H1 (cell line): ENCODE measurements at regions not wholly inside any gene's neighbourhood (a gene's known extent, or its start where the extent isn't known, plus 50 kb on each side); places are given as distances from the start of the nearest gene placed in this dataset.

Experiments
- CTCF ChIA-PET: fragments of 300-600 bp; sonication (Branson Sonifier 250); formaldehyde crosslinking; loops from one replicate; lab custom pipeline; 2021; ENCODE audit not compliant: partially characterized antibody; lab: Charles Lee
- POLR2A ChIA-PET: fragments of 300-600 bp; sonication (Branson Sonifier 250); formaldehyde crosslinking; loops from one replicate; lab custom pipeline; 2021; ENCODE audit warnings: inconsistent platforms; ENCODE audit not compliant: partially characterized antibody; lab: Charles Lee
- DNase-seq, 2 experiments: peaks; one replicate each; pipeline versions ENCODE4 v3.0.0 to v3.0.0-alpha.2; 2010 to 2022; ENCODE audit warnings: low spot score in 2 of 2, low read depth in 1 of 2, mixed read lengths in 1 of 2
- FAIRE-seq: peaks from 2 replicates; lab custom pipeline; 2011; peaks lifted over from hg19 to GRCh38; lab: Jason Lieb, UNC
- H2AFZ ChIP-seq: 2 replicates; pipeline ENCODE4 v1.8.1; 2012; ENCODE audit warnings: low read length, inconsistent platforms
- H2AK5ac ChIP-seq: 2 replicates; pipeline ENCODE4 v1.6.1; 2013; ENCODE audit warnings: low read depth, low read length
- H2BK120ac ChIP-seq: replicated peaks from 2 replicates; pipeline ENCODE3; 2013; ENCODE audit warnings: low read depth, low read length, inconsistent platforms
- H2BK12ac ChIP-seq: 2 replicates; pipeline ENCODE4 v1.6.1; 2013; ENCODE audit warnings: low read depth, low read length
- H2BK15ac ChIP-seq: 2 replicates; pipeline ENCODE4 v1.6.1; 2013; ENCODE audit warnings: low read length
- H2BK20ac ChIP-seq: 2 replicates; pipeline ENCODE4 v1.6.1; 2013; ENCODE audit warnings: low read length
- H2BK5ac ChIP-seq: 2 replicates; pipeline ENCODE4 v1.6.1; 2013; ENCODE audit warnings: low read depth, low read length
- H3K14ac ChIP-seq: 2 replicates; pipeline ENCODE4 v1.6.1; 2013; ENCODE audit warnings: inconsistent platforms; ENCODE audit not compliant: insufficient read length
- H3K18ac ChIP-seq: 2 replicates; pipeline ENCODE4 v1.6.1; 2013; ENCODE audit warnings: low read length; ENCODE audit errors: extremely low read depth
- H3K23ac ChIP-seq: 2 replicates; pipeline ENCODE4 v1.6.1; 2013; ENCODE audit warnings: inconsistent platforms; ENCODE audit not compliant: insufficient read length
- H3K23me2 ChIP-seq: 2 replicates; pipeline ENCODE4 v1.6.1; 2013; ENCODE audit warnings: low read depth, low read length
- H3K27ac ChIP-seq: 2 replicates; pipeline ENCODE4 v1.6.1; 2011; ENCODE audit warnings: low read depth, low read length, inconsistent platforms
- H3K27me3 ChIP-seq, 4 experiments: replicated peaks in 1 of 4; 1 replicate in 1 of 4; 2 replicates in 3 of 4; pipeline versions ENCODE4 v1.6.1 to v1.8.1; 2011 to 2013; ENCODE audit warnings: low read length in 3 of 4, mild to moderate bottlenecking in 3 of 4, inconsistent platforms in 2 of 4, mixed read lengths in 2 of 4, moderate library complexity in 1 of 4; ENCODE audit not compliant: control insufficient read depth in 3 of 4, insufficient read depth in 3 of 4; ENCODE audit errors: extremely low read depth in 1 of 4
- H3K36me3 ChIP-seq, 4 experiments: 2 replicates each; pipeline versions ENCODE4 v1.6.1 to v1.8.1; 2011 to 2013; ENCODE audit warnings: mild to moderate bottlenecking in 4 of 4, low read length in 3 of 4, moderate library complexity in 2 of 4, control low read depth in 1 of 4, inconsistent platforms in 1 of 4; ENCODE audit not compliant: insufficient read depth in 4 of 4, control insufficient read depth in 2 of 4
- H3K4ac ChIP-seq: replicated peaks from 2 replicates; pipeline ENCODE3; 2013; ENCODE audit warnings: low read length, low read depth, mixed read lengths, inconsistent platforms; ENCODE audit not compliant: insufficient read length
- H3K4me1 ChIP-seq, 4 experiments: replicated peaks in 1 of 4; 1 replicate in 1 of 4; 2 replicates in 3 of 4; pipeline versions ENCODE4 v1.6.1 to v1.8.1; 2011 to 2013; ENCODE audit warnings: low read length in 3 of 4, inconsistent platforms in 2 of 4, mixed read lengths in 1 of 4; ENCODE audit not compliant: insufficient read depth in 4 of 4, control insufficient read depth in 3 of 4
- H3K4me2 ChIP-seq, 2 experiments: 2 replicates each; pipeline versions ENCODE4 v1.6.1 to v1.8.1; 2011 to 2013; ENCODE audit warnings: low read depth in 2 of 2, low read length in 2 of 2, control low read depth in 1 of 2, inconsistent platforms in 1 of 2, mild to moderate bottlenecking in 1 of 2; ENCODE audit not compliant: insufficient read depth in 1 of 2
- H3K4me3 ChIP-seq, 4 experiments: fragments of 200-600, 300-600 bp in 1 of 4; sonication (generic), shearing (Covaris generic), sonication (Bioruptor Twin) in 1 of 4; 2 replicates each; pipeline versions ENCODE4 v1.5.1 to v1.8.1; 2011 to 2016; ENCODE audit warnings: low read length in 4 of 4, low read depth in 3 of 4, control low read depth in 2 of 4, inconsistent platforms in 2 of 4, mild to moderate bottlenecking in 2 of 4, mixed read lengths in 1 of 4, moderate library complexity in 1 of 4; ENCODE audit not compliant: insufficient read depth in 2 of 4; ENCODE audit errors: extremely low read depth in 1 of 4
- H3K56ac ChIP-seq: replicated peaks from 2 replicates; pipeline ENCODE3; 2013; ENCODE audit warnings: low read depth, mild to moderate bottlenecking, mixed read lengths, low read length, inconsistent platforms; ENCODE audit not compliant: insufficient read length
- H3K79me1 ChIP-seq: 2 replicates; pipeline ENCODE4 v1.6.1; 2013; ENCODE audit warnings: low read depth, low read length, control low read depth
- H3K79me2 ChIP-seq, 2 experiments: 2 replicates each; pipeline versions ENCODE4 v1.6.1 to v1.8.1; 2012 to 2013; ENCODE audit warnings: low read length in 2 of 2, mild to moderate bottlenecking in 2 of 2, inconsistent platforms in 1 of 2; ENCODE audit not compliant: insufficient read depth in 2 of 2, control insufficient read depth in 1 of 2
- H3K9ac ChIP-seq, 4 experiments: replicated peaks in 1 of 4; 1 replicate in 1 of 4; 2 replicates in 3 of 4; pipeline versions ENCODE4 v1.6.1 to v1.8.1; 2011 to 2013; ENCODE audit warnings: low read depth in 3 of 4, low read length in 3 of 4, control low read depth in 2 of 4, mild to moderate bottlenecking in 2 of 4, moderate library complexity in 2 of 4, inconsistent platforms in 1 of 4; ENCODE audit errors: extremely low read depth in 1 of 4
- H3K9me3 ChIP-seq, 2 experiments: 2 replicates each; pipeline versions ENCODE4 v1.6.1 to v1.8.1; 2012 to 2013; ENCODE audit warnings: mild to moderate bottlenecking in 2 of 2, moderate library complexity in 2 of 2, control low read depth in 1 of 2, inconsistent platforms in 1 of 2, low read depth in 1 of 2, low read length in 1 of 2, mixed read lengths in 1 of 2; ENCODE audit not compliant: insufficient read depth in 2 of 2
- H4K20me1 ChIP-seq, 2 experiments: replicated peaks in 1 of 2; 2 replicates each; pipeline versions ENCODE3 to v1.8.1; 2011 to 2013; ENCODE audit warnings: inconsistent platforms in 2 of 2, low read length in 2 of 2, mild to moderate bottlenecking in 1 of 2; ENCODE audit not compliant: insufficient read depth in 2 of 2, control insufficient read depth in 1 of 2
- H4K5ac ChIP-seq: 2 replicates; pipeline ENCODE4 v1.6.1; 2013; ENCODE audit warnings: low read length, low read depth, mixed read lengths, inconsistent platforms; ENCODE audit not compliant: insufficient read length
- H4K8ac ChIP-seq: 2 replicates; pipeline ENCODE4 v1.8.0; 2013; ENCODE audit warnings: mild to moderate bottlenecking, moderate library complexity, low read length, inconsistent platforms; ENCODE audit not compliant: insufficient read depth; ENCODE audit errors: extremely low read depth
- H4K91ac ChIP-seq: replicated peaks from 2 replicates; pipeline ENCODE3; 2013; ENCODE audit warnings: low read length, mixed read lengths, inconsistent platforms; ENCODE audit not compliant: insufficient read length
- SIRT6 ChIP-seq: IDR thresholded peaks from one replicate; pipeline ENCODE4 v1.7.1; 2012; ENCODE audit warnings: low read length, inconsistent platforms
- TAF7 ChIP-seq: optimal IDR thresholded peaks from 2 replicates; pipeline ENCODE3; 2011; ENCODE audit warnings: low read depth, mild to moderate bottlenecking, inconsistent platforms, low read length, moderate library complexity, borderline replicate concordance
- WGBS, 2 experiments: shearing (Covaris generic) in 1 of 2; methylation state at CpG; one replicate each; pipeline versions ENCODE4 v1.1.6 to v1.1.7; 2013 to 2015; ENCODE audit warnings: low lambda C conversion rate in 2 of 2, mixed read lengths in 2 of 2, inconsistent platforms in 1 of 2, low coverage in 1 of 2, missing lambda C conversion rate in 1 of 2; ENCODE audit not compliant: insufficient replicate concordance in 2 of 2, insufficient coverage in 1 of 2, insufficient read length in 1 of 2; ENCODE audit errors: extremely low coverage in 1 of 2, missing lambda C conversion rate in 1 of 2; 5-methylcytosine and 5-hydroxymethylcytosine counted together
- TF ChIP-seq, protein P1 (sequence below): IDR thresholded peaks from 2 replicates; pipeline ENCODE4 v1.6.1; 2011; ENCODE audit warnings: low read depth, mild to moderate bottlenecking, low read length; ENCODE audit not compliant: insufficient read depth

DNA sequence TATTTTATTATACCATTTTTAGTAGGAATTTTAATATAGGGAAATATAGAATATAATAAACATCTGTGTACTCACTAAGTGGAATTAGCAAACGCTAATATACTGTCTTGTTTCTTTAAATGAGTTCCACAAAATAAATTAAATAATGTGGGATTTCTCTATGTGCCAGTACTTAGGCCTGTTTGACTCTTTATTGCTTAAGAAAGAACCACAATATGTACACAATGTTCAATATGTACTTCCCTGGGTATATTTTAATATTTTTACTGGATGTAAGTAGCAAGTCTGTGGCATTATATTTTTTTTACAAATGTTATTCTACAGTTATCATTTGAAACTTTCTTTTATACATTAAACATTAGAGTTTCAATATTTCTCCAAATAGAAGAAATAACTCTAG is 92.5 kb upstream of the CARD18 start:
- no peak overlapping the region for H2AK5ac ChIP-seq
- H3K4ac ChIP-seq = no peak overlapping the region
- H2BK12ac ChIP-seq = no peak overlapping the region
- H3K9ac ChIP-seq = no peak overlapping the region
- H3K27ac ChIP-seq = no peak overlapping the region
- no peaks in the 10 kb centered on the region for H3K27me3 ChIP-seq
- H2AFZ ChIP-seq = no peak overlapping the region
- no peak overlapping the region for H4K91ac ChIP-seq
- H3K36me3 ChIP-seq = no peaks in the 10 kb centered on the region
- no peak for TF ChIP-seq TAF7
- TF ChIP-seq, protein P1, sequence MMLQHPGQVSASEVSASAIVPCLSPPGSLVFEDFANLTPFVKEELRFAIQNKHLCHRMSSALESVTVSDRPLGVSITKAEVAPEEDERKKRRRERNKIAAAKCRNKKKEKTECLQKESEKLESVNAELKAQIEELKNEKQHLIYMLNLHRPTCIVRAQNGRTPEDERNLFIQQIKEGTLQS = no peak
- TF ChIP-seq SIRT6 = no peak
- TF ChIP-seq, all 59 proteins: peak for 0
- Histone ChIP-seq H3K56ac (no peak overlapping the region), H2BK5ac (no peak overlapping the region), H3K79me2 (no peaks in the 10 kb centered on the region), H2BK15ac (no peak overlapping the region), H3K18ac (no peak overlapping the region), H3K4me1 (no peaks in the 10 kb centered on the region), H2BK20ac (no peak overlapping the region), H3K4me2 (no peak overlapping the region), H3K23ac (no peak overlapping the region), H3K4me3 (no peak overlapping the region), H3K9me3 (no peaks in the 10 kb centered on the region), H3K14ac (no peak overlapping the region), H4K20me1 (no peaks in the 10 kb centered on the region), H3K79me1 (no peaks in the 10 kb centered on the region), H2BK120ac (no peak overlapping the region), H3K23me2 (no peaks in the 10 kb centered on the region), H4K5ac (no peak overlapping the region), H4K8ac (no peak overlapping the region)
- ChIA-PET CTCF (no interaction called here), POLR2A (no interaction called here)
- no peak for FAIRE-seq
- no peak for DNase-seq
- 92% methylated on average over 1 of the region's 1 CpG; no CpG with 5 or more reads in 1 of the 2 experiments for WGBS, 2 experiments
